GM12864 (cell line): ENCODE measurements at regions not wholly inside any gene's neighbourhood (a gene's known extent, or its start where the extent isn't known, plus 50 kb on each side); places are given as distances from the start of the nearest gene placed in this dataset.

Experiments
- DNase-seq: peaks from one replicate; pipeline ENCODE4 v3.0.0-alpha.2; 2011; ENCODE audit warnings: low read depth
- H3K4me3 ChIP-seq: 2 replicates; pipeline ENCODE4 v1.5.1; 2011; ENCODE audit warnings: mild to moderate bottlenecking, low read depth, low read length, control low read depth
- TF ChIP-seq, protein P1 (sequence below): IDR thresholded peaks from 2 replicates; pipeline ENCODE4 v1.5.1; 2011; ENCODE audit warnings: low read depth, mild to moderate bottlenecking, moderate library complexity, low read length, control low read depth, inconsistent platforms; ENCODE audit errors: missing control alignments

DNA sequence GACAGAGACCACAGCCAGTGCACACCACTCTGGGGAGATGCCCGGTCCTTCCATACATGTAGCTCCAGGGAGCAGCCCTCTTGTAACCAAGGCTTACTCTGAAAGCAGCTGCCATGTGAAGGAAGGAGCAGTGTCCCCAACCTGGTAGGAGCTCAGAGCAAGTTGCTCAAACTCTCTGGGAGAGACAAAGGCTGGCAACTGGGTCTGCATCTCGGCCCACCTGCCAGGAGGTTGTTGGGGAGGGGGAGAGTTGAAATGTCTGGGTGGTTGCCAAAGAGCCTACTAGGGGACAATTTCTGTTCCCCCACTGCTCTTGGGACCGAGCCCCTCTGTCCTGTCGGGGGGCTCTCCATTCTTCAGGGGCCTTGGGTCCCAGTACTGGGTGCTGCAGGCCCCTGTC lies 309.9 kb downstream of the TLE3 start:
- DNase-seq, result no peak
- TF ChIP-seq, protein P1, sequence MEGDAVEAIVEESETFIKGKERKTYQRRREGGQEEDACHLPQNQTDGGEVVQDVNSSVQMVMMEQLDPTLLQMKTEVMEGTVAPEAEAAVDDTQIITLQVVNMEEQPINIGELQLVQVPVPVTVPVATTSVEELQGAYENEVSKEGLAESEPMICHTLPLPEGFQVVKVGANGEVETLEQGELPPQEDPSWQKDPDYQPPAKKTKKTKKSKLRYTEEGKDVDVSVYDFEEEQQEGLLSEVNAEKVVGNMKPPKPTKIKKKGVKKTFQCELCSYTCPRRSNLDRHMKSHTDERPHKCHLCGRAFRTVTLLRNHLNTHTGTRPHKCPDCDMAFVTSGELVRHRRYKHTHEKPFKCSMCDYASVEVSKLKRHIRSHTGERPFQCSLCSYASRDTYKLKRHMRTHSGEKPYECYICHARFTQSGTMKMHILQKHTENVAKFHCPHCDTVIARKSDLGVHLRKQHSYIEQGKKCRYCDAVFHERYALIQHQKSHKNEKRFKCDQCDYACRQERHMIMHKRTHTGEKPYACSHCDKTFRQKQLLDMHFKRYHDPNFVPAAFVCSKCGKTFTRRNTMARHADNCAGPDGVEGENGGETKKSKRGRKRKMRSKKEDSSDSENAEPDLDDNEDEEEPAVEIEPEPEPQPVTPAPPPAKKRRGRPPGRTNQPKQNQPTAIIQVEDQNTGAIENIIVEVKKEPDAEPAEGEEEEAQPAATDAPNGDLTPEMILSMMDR, result no peak
- no peak overlapping the region for H3K4me3 ChIP-seq

DNA sequence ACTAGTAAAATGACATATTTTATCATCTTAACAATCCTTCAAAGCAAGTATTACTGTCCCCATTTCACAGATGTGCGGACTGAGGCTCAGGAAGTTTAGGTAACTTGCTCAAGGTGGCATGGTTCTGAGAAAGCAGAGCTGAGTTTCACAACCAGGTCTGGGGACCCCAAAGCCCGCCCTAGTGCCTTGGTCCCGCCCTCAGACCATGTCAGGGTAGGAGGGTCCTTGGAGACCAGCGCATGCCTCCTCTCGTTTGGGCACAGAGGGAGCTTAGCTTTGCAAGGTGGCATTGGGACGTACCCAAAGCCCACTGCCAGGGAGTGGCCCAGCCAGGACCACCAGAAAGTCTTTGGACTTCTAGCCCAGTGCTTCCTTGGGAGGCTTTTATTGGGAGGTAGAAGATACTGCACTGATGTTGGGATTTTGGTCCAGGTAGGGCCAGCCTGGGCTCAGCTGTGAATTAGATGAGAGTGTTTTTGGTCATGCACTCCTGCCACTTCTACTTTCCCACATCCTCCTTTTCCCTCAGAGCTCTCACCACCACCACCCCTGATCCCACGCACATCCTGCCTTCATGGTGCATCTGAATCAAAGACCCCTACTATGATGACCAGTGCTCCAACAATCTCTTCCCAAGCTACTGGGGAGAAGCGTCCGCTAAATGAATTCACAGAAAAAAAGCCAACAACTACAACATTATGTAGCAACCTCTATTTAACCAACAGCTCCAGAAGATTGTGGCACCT lies 307.9 kb downstream of the TLE3 start:
- TF ChIP-seq, protein P1, result no peak
- DNase-seq, result no peak
- H3K4me3 ChIP-seq, result no peak overlapping the region

DNA sequence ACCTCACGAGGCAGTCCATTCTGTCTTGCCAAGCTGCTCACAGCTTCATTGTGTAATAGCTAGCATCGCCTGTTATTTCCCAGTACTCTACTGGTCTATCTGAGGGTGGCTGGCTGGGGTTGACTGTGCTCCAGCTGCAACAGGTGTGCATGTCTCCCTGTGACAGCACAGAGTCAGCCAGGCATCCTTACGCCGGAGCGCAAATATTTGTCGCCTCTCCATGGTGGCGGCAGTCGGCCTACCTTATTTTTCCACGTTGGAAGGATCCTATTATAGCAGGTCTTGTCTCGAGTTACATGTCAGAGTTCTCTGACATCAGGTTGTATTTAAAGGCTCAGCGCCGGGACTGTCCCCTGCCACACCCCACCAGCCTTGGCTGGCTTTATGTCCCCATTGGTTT lies 307.1 kb downstream of the TLE3 start:
- TF ChIP-seq, protein P1, result no peak
- DNase-seq, result no peak
- H3K4me3 ChIP-seq, result no peak overlapping the region

DNA sequence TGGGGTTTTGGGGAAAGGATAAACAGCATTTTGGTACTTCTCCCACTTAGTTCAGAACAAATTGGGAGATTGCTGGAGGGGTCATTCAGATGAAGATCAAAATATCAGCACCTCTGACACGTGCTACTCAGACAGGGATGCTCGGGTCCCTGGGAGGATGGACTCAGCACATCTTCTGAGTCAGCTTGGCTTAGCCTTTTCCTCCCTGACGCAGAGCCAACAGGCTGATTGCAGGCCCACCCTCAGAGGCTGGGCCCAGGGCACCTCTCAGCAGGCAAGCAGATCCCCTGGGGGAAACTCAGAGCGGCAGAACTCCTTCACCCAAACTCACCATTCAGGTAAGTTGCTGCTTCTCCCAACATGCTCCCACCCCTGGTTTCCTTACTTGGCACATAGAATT lies 304.9 kb downstream of the TLE3 start:
- no peak overlapping the region for H3K4me3 ChIP-seq
- TF ChIP-seq, protein P1, result no peak
- DNase-seq, result no peak

DNA sequence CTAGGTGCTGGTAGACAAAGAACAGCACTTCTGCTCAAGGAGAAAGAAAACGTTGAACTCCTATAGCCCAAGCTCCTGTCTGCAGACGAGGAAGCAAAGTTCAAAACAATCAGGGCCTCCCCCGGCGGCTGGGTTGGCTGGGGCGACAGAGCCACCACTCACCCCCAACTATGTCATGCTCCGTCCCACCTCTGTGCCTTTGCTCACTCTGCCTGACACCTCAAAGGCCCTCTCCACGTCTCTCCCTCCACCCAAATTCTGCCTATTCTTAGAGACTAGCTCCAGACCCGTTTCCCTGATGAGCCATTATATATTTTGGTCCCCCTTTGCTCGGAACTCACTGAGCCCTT lies 304.3 kb downstream of the TLE3 start:
- TF ChIP-seq, protein P1, result no peak
- no peak overlapping the region for H3K4me3 ChIP-seq
- no peak for DNase-seq

DNA sequence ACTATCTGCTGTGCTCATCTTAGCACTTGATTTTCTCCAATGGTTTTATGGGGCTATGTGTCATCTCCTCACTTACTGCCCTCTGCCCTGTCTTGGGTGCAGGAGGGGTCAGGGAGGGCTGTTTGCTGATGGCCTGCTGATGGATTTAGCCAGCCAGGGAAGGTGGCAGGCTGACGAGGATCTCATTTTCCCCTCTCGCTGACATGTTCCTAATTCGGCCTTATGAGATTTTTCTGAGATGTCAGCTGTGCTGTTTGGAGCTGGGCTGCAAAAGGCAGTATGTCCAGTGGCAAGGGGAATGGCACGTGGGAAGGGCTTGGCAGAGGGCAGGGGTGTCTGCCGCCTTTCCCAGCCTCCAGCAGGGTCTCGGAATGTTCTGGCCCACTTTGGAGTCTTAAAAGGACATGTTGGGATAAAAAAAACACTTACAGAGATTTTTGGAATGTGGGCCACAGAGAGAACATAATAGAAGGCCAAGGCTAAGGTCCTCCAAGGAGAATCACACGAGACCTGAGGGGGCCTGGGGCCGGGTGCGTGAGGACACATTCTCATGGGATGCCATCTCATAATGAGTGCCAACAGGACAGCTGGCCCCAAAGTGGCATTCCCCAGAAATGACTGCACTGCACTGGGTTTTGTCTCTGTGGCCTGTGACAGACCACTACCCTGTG lies 303.8 kb downstream of the TLE3 start:
- DNase-seq, result no peak

More for the DNA sequence above, 303.8 kb downstream of the TLE3 start:
- no peak overlapping the region for H3K4me3 ChIP-seq
- TF ChIP-seq, protein P1, result no peak
